ENCODE measurements at regions not wholly inside any gene's neighbourhood (a gene's known extent, or its start where the extent isn't known, plus 50 kb on each side); places are given as distances from the start of the nearest gene placed in this dataset.
A peak's percentile ranks its signal among the peaks of the same experiment; 100 is the strongest.

GRCh38 chr13:79684371-79684770 is 203.4 kb downstream of the NDFIP2 start:
- no peaks in the 10 kb centered on the region for H3K9me3 ChIP-seq (ENCODE audit: insufficient read depth, low read length)
- TF ChIP-seq SUZ12 (IDR thresholded peaks at IDR 0.05; ENCODE audit: extremely low read depth, insufficient read depth, insufficient read length): no peak
- TF ChIP-seq YY1 (IDR thresholded peaks at IDR 0.05; ENCODE audit: insufficient read depth, insufficient read length): no peak
- TF ChIP-seq ZNF274 (IDR thresholded peaks at IDR 0.05; ENCODE audit: low read depth, low read length): no peak
- no peak for DNase-seq (ENCODE audit: low read depth, low spot score)

DNA sequence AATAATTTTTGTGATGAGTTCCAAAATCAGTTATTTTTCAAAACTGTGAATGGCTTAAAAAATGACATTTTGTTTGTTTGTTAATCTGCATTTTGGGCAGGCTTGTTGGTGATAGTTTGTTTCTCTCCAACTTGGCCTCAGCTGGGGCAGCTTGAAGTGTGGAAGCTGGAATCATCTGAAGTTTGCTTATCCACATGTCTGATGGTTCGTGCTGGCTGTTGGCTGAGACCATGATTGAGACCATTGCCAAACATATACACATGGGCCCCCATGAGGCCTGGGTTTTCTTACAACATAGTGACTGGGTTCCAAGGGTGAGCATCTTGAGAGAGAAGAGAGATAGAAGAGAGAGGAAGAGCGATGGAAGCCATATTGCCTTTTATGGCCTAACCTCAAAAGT is 201.2 kb downstream of the NDFIP2 start:
- H3K9ac ChIP-seq (ENCODE audit: insufficient read length, low read depth): no peak overlapping the region
- no peaks in the 10 kb centered on the region for H3K9me3 ChIP-seq (ENCODE audit: insufficient read depth, low read length)
- no peaks in the 10 kb centered on the region for H3K4me1 ChIP-seq (ENCODE audit: insufficient read depth, insufficient read length)
- DNase-seq (ENCODE audit: low read depth, low spot score): no peak
- TF ChIP-seq YY1 (IDR thresholded peaks at IDR 0.05; ENCODE audit: insufficient read depth, insufficient read length) (no peak), SUZ12 (IDR thresholded peaks at IDR 0.05; ENCODE audit: extremely low read depth, insufficient read depth, insufficient read length) (no peak), ZNF274 (IDR thresholded peaks at IDR 0.05; ENCODE audit: low read depth, low read length) (no peak)
- H3K4me3 ChIP-seq (ENCODE audit: insufficient read length, low read depth): no peak overlapping the region
- no peaks in the 10 kb centered on the region for H3K36me3 ChIP-seq (ENCODE audit: insufficient read depth, insufficient read length, low read length)
- H3K27me3 ChIP-seq (ENCODE audit: insufficient read depth, insufficient read length): no peaks in the 10 kb centered on the region

More at GRCh38 chr13:79684371-79684770, 203.4 kb downstream of the NDFIP2 start:
- Histone ChIP-seq H3K27me3 (ENCODE audit: insufficient read depth, insufficient read length) (no peaks in the 10 kb centered on the region), H3K4me1 (ENCODE audit: insufficient read depth, insufficient read length) (no peaks in the 10 kb centered on the region), H3K9ac (ENCODE audit: insufficient read length, low read depth) (no peak overlapping the region), H3K36me3 (ENCODE audit: insufficient read depth, insufficient read length, low read length) (no peaks in the 10 kb centered on the region), H3K4me3 (ENCODE audit: insufficient read length, low read depth) (no peak overlapping the region)

DNA sequence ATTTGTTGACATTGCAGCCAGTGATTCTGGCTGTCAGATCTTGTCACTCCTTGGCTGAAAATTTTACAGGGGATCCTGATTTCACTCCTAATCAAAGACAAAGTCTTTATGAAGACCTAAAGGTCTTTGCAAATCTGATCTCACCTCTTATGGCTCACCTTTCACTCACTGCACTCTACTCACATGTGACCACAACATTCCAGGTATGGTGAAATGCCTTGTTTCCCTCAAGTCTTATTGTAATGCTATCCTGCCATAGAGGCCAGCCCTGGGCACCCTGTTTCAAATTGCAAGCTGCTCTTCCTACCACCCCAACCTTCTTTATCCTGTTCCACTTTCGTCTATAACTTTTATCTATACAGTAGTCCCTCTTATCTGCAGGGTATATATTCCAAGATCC is 200.1 kb downstream of the NDFIP2 start:
- no peak for DNase-seq (ENCODE audit: low read depth, low spot score)

GRCh38 chr13:79680485-79680884 is 199.5 kb downstream of the NDFIP2 start:
- Histone ChIP-seq H3K4me1 (ENCODE audit: insufficient read depth, insufficient read length) (no peaks in the 10 kb centered on the region), H3K4me3 (ENCODE audit: insufficient read length, low read depth) (no peak overlapping the region), H3K27me3 (ENCODE audit: insufficient read depth, insufficient read length) (no peaks in the 10 kb centered on the region), H3K9me3 (ENCODE audit: insufficient read depth, low read length) (no peaks in the 10 kb centered on the region), H3K9ac (ENCODE audit: insufficient read length, low read depth) (no peak overlapping the region), H3K36me3 (ENCODE audit: insufficient read depth, insufficient read length, low read length) (no peaks in the 10 kb centered on the region)
- TF ChIP-seq YY1 (IDR thresholded peaks at IDR 0.05; ENCODE audit: insufficient read depth, insufficient read length) (no peak), ZNF274 (IDR thresholded peaks at IDR 0.05; ENCODE audit: low read depth, low read length) (no peak), SUZ12 (IDR thresholded peaks at IDR 0.05; ENCODE audit: extremely low read depth, insufficient read depth, insufficient read length) (no peak)
- no peak for DNase-seq (ENCODE audit: low read depth, low spot score)

More for the DNA sequence above, 200.1 kb downstream of the NDFIP2 start:
- Histone ChIP-seq H3K27me3 (ENCODE audit: insufficient read depth, insufficient read length) (no peaks in the 10 kb centered on the region), H3K9me3 (ENCODE audit: insufficient read depth, low read length) (no peaks in the 10 kb centered on the region), H3K36me3 (ENCODE audit: insufficient read depth, insufficient read length, low read length) (no peaks in the 10 kb centered on the region), H3K9ac (ENCODE audit: insufficient read length, low read depth) (no peak overlapping the region), H3K4me1 (ENCODE audit: insufficient read depth, insufficient read length) (no peaks in the 10 kb centered on the region), H3K4me3 (ENCODE audit: insufficient read length, low read depth) (no peak overlapping the region)
- TF ChIP-seq ZNF274 (IDR thresholded peaks at IDR 0.05; ENCODE audit: low read depth, low read length) (no peak), SUZ12 (IDR thresholded peaks at IDR 0.05; ENCODE audit: extremely low read depth, insufficient read depth, insufficient read length) (no peak), YY1 (IDR thresholded peaks at IDR 0.05; ENCODE audit: insufficient read depth, insufficient read length) (no peak)

DNA sequence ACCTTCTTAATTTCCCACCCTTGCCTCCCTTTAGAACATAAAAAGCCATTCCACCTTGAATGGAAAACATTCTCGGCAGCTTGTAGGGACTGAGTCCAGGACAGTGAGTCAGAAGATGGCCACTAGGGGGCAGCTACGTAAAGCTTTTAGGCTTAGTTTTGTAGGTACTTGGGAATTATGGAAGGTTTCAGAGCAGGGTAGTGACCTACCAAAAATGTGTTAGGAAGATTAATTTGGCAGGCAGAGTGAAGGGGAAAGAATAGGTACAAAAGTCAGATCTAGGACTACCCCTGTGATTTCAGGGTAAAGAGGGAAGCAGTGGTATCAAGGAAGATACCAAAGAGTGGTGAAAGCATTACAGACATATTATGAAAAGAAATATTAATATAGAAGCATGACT is 198.4 kb downstream of the NDFIP2 start:
- Histone ChIP-seq H3K9ac (ENCODE audit: insufficient read length, low read depth) (no peak overlapping the region), H3K36me3 (ENCODE audit: insufficient read depth, insufficient read length, low read length) (no peaks in the 10 kb centered on the region), H3K4me3 (ENCODE audit: insufficient read length, low read depth) (no peak overlapping the region), H3K4me1 (ENCODE audit: insufficient read depth, insufficient read length) (no peaks in the 10 kb centered on the region), H3K9me3 (ENCODE audit: insufficient read depth, low read length) (no peaks in the 10 kb centered on the region), H3K27me3 (ENCODE audit: insufficient read depth, insufficient read length) (no peaks in the 10 kb centered on the region)
- TF ChIP-seq SUZ12 (IDR thresholded peaks at IDR 0.05; ENCODE audit: extremely low read depth, insufficient read depth, insufficient read length) (no peak), YY1 (IDR thresholded peaks at IDR 0.05; ENCODE audit: insufficient read depth, insufficient read length) (no peak), ZNF274 (IDR thresholded peaks at IDR 0.05; ENCODE audit: low read depth, low read length) (no peak)
- DNase-seq (ENCODE audit: low read depth, low spot score): peak; percentile 63

DNA sequence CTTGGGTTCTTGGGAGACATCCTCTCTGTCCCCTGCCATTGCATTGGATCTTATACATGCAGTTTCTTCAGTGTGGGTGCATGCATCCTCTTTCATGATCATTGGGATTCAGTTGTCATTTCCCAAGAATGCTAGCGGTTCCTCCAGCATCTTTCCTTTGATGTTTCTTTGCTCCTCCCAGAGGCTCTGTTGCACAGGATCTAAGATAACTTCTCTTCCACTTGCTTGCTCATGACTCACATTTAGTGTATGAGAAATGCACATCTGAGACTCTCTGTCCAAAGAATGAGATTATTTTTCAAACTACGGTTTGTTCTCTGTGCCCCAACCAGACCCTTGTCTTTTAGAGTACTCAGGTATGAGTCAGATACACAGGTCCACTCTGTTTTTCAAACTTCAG is 197.1 kb downstream of the NDFIP2 start:
- Histone ChIP-seq H3K9ac (ENCODE audit: insufficient read length, low read depth) (no peak overlapping the region), H3K4me3 (ENCODE audit: insufficient read length, low read depth) (no peak overlapping the region)
- TF ChIP-seq SUZ12 (IDR thresholded peaks at IDR 0.05; ENCODE audit: extremely low read depth, insufficient read depth, insufficient read length): no peak
- TF ChIP-seq ZNF274 (IDR thresholded peaks at IDR 0.05; ENCODE audit: low read depth, low read length): no peak

DNA sequence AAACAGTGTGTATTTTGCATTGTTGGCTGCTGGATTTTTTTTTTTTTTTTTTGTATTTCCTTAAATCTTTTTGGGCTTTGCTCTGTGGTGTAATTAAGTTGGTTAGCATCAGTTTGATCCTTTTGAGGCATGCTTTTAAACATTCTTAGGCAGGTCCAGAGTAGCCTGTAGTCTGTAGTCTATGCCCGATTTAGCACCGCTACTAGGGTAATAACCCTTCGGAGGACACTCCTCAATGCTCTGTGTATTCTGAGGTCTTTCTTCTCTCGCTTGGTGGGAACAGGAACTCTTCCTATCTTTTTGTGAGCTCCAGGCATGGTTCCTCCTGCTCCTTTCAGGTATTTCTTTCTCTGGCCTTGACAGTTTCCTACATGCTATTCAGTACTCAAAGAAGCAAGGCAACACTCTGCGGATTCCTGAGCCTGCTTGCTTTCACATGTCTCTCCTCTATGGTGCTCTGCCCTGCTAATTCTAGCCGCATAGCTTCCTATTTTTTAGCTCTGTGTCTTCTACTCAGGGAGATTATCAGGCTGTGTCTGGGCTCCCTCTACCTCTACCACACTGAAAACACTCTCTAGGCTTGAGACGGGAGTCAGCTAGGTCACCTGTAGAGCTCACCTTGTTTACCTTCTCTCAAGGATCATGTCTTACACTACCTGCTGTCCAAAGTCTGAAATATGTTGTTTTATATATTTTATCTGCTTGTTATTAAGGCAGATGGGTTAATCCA is 195.1 kb downstream of the NDFIP2 start:
- no peak for DNase-seq (ENCODE audit: low read depth, low spot score)
- TF ChIP-seq SUZ12 (IDR thresholded peaks at IDR 0.05; ENCODE audit: extremely low read depth, insufficient read depth, insufficient read length) (no peak), ZNF274 (IDR thresholded peaks at IDR 0.05; ENCODE audit: low read depth, low read length) (no peak), YY1 (IDR thresholded peaks at IDR 0.05; ENCODE audit: insufficient read depth, insufficient read length) (no peak)
- Histone ChIP-seq H3K9ac (ENCODE audit: insufficient read length, low read depth) (no peak overlapping the region), H3K9me3 (ENCODE audit: insufficient read depth, low read length) (no peaks in the 10 kb centered on the region), H3K36me3 (ENCODE audit: insufficient read depth, insufficient read length, low read length) (no peaks in the 10 kb centered on the region), H3K4me3 (ENCODE audit: insufficient read length, low read depth) (no peak overlapping the region), H3K27me3 (ENCODE audit: insufficient read depth, insufficient read length) (no peaks in the 10 kb centered on the region), H3K4me1 (ENCODE audit: insufficient read depth, insufficient read length) (no peaks in the 10 kb centered on the region)

More for the DNA sequence above, 197.1 kb downstream of the NDFIP2 start:
- Histone ChIP-seq H3K36me3 (ENCODE audit: insufficient read depth, insufficient read length, low read length) (no peaks in the 10 kb centered on the region), H3K27me3 (ENCODE audit: insufficient read depth, insufficient read length) (no peaks in the 10 kb centered on the region), H3K9me3 (ENCODE audit: insufficient read depth, low read length) (no peaks in the 10 kb centered on the region), H3K4me1 (ENCODE audit: insufficient read depth, insufficient read length) (no peaks in the 10 kb centered on the region)
- no peak for DNase-seq (ENCODE audit: low read depth, low spot score)
